Mesenchymal stem cell (in vitro differentiated cells and primary cell): ENCODE measurements at regions not wholly inside any gene's neighbourhood (a gene's known extent, or its start where the extent isn't known, plus 50 kb on each side); places are given as distances from the start of the nearest gene placed in this dataset.

Experiments
- DNase-seq: peaks from one replicate; pipeline ENCODE4 v3.0.0-alpha.2; 2013
- H2AFZ ChIP-seq: one replicate; pipeline ENCODE4 v1.6.1; 2013; ENCODE audit warnings: low read depth, mild to moderate bottlenecking, control low read depth, inconsistent platforms, low read length, moderate library complexity
- H2AK5ac ChIP-seq: 2 replicates; pipeline ENCODE4 v1.6.1; 2013; ENCODE audit warnings: low read length, moderate library complexity, mild to moderate bottlenecking, inconsistent platforms; ENCODE audit not compliant: severe bottlenecking
- H2BK120ac ChIP-seq: one replicate; pipeline ENCODE4 v1.6.1; 2013; ENCODE audit warnings: low read depth, mild to moderate bottlenecking, inconsistent platforms, low read length, moderate library complexity
- H2BK12ac ChIP-seq, 2 experiments: one replicate each; pipeline ENCODE4 v1.6.1; 2013; ENCODE audit warnings: inconsistent platforms in 2 of 2, low read length in 2 of 2, mild to moderate bottlenecking in 2 of 2, moderate library complexity in 2 of 2, control low read depth in 1 of 2
- H2BK15ac ChIP-seq: one replicate; pipeline ENCODE4 v1.6.1; 2013; ENCODE audit warnings: mild to moderate bottlenecking, low read depth, inconsistent platforms; ENCODE audit not compliant: poor library complexity, severe bottlenecking
- H2BK5ac ChIP-seq: 2 replicates; pipeline ENCODE4 v1.6.1; 2013; ENCODE audit warnings: low read depth, mild to moderate bottlenecking, low read length, control low read depth, inconsistent platforms; ENCODE audit not compliant: poor library complexity, severe bottlenecking
- H3K14ac ChIP-seq, 2 experiments: one replicate each; pipeline ENCODE4 v1.6.1; 2013; ENCODE audit warnings: inconsistent platforms in 2 of 2, low read length in 2 of 2, control low read depth in 1 of 2, mild to moderate bottlenecking in 1 of 2, moderate library complexity in 1 of 2
- H3K18ac ChIP-seq, 2 experiments: one replicate each; pipeline ENCODE4 v1.6.1; 2013; ENCODE audit warnings: inconsistent platforms in 2 of 2, low read length in 2 of 2, control low read depth in 1 of 2, low read depth in 1 of 2, mild to moderate bottlenecking in 1 of 2
- H3K23ac ChIP-seq, 2 experiments: one replicate each; pipeline ENCODE4 v1.6.1; 2013; ENCODE audit warnings: inconsistent platforms in 2 of 2, low read length in 2 of 2, mild to moderate bottlenecking in 2 of 2, moderate library complexity in 2 of 2, control low read depth in 1 of 2
- H3K27ac ChIP-seq: 2 replicates; pipeline ENCODE4 v1.5.1; 2013; ENCODE audit warnings: mild to moderate bottlenecking, moderate library complexity, low read length, control low read depth, inconsistent platforms; ENCODE audit not compliant: poor library complexity, severe bottlenecking
- H3K27me3 ChIP-seq, 2 experiments: 2 replicates each; pipeline versions ENCODE4 v1.6.1 to v1.7.0; 2013; ENCODE audit warnings: low read length in 2 of 2, mild to moderate bottlenecking in 2 of 2, moderate library complexity in 2 of 2, control low read depth in 1 of 2, inconsistent platforms in 1 of 2; ENCODE audit not compliant: control insufficient read depth in 1 of 2, insufficient read depth in 1 of 2
- H3K36me3 ChIP-seq, 2 experiments: 2 replicates each; pipeline versions ENCODE4 v1.6.1 to v1.7.0; 2013; ENCODE audit warnings: low read length in 2 of 2, control low read depth in 1 of 2, inconsistent platforms in 1 of 2, low read depth in 1 of 2, mild to moderate bottlenecking in 1 of 2; ENCODE audit not compliant: insufficient read depth in 2 of 2, control insufficient read depth in 1 of 2
- H3K4ac ChIP-seq, 2 experiments: one replicate each; pipeline ENCODE4 v1.6.1; 2013; ENCODE audit warnings: inconsistent platforms in 2 of 2, low read length in 2 of 2, mild to moderate bottlenecking in 2 of 2, moderate library complexity in 2 of 2, control low read depth in 1 of 2, low read depth in 1 of 2
- H3K4me1 ChIP-seq: 2 replicates; pipeline ENCODE4 v1.6.1; 2013; ENCODE audit warnings: low read depth, low read length, control low read depth; ENCODE audit not compliant: control insufficient read depth, insufficient read depth
- H3K4me2 ChIP-seq: 2 replicates; pipeline ENCODE4 v1.6.1; 2013; ENCODE audit warnings: low read length, mild to moderate bottlenecking, inconsistent platforms; ENCODE audit not compliant: poor library complexity, severe bottlenecking
- H3K4me3 ChIP-seq, 2 experiments: 2 replicates each; pipeline versions ENCODE4 v1.5.1 to v1.7.0; 2013; ENCODE audit warnings: low read length in 2 of 2, mild to moderate bottlenecking in 2 of 2, control low read depth in 1 of 2, low read depth in 1 of 2; ENCODE audit not compliant: insufficient read depth in 1 of 2
- H3K79me1 ChIP-seq: replicated peaks from 2 replicates; pipeline ENCODE4 v1.6.1; 2013; ENCODE audit warnings: mild to moderate bottlenecking, control low read depth, low read length, inconsistent platforms; ENCODE audit not compliant: poor library complexity, severe bottlenecking
- H3K9ac ChIP-seq: 2 replicates; pipeline ENCODE4 v1.7.0; 2013; ENCODE audit warnings: mild to moderate bottlenecking, low read length, moderate library complexity
- H3K9me3 ChIP-seq: 2 replicates; pipeline ENCODE4 v1.7.0; 2013; ENCODE audit warnings: mild to moderate bottlenecking, low read length; ENCODE audit not compliant: control insufficient read depth
- H4K8ac ChIP-seq: one replicate; pipeline ENCODE4 v1.6.1; 2013; ENCODE audit warnings: inconsistent platforms, mild to moderate bottlenecking, low read length, moderate library complexity
- H4K91ac ChIP-seq: one replicate; pipeline ENCODE4 v1.6.1; 2013; ENCODE audit warnings: mild to moderate bottlenecking, low read length, inconsistent platforms
- WGBS: methylation state at CpG from one replicate; pipeline ENCODE4 v1.1.7; 2013; ENCODE audit warnings: mixed read lengths; 5-methylcytosine and 5-hydroxymethylcytosine counted together

- Histone ChIP-seq H2BK120ac (no peak overlapping the region), H4K8ac (no peak overlapping the region), H2BK5ac (no peak overlapping the region), H3K14ac (no peak overlapping the region), H3K27ac (no peak overlapping the region), H3K18ac (no peak overlapping the region), H3K9me3 (no peaks in the 10 kb centered on the region), H3K27me3 (peaks cover 32 to 41% of the 10 kb centered on the region in 2 experiments), H3K4ac (no peak overlapping the region), H2AK5ac (no peak overlapping the region), H3K4me1 (no peaks in the 10 kb centered on the region), H3K23ac (no peak overlapping the region), H3K4me2 (no peak overlapping the region), H2BK15ac (no peak overlapping the region), H3K9ac (no peak overlapping the region), H2AFZ (no peak overlapping the region), H3K36me3 (no peaks in the 10 kb centered on the region), H3K4me3 (no peak overlapping the region), H4K91ac (no peak overlapping the region), H3K79me1 (no peaks in the 10 kb centered on the region), H2BK12ac (no peak overlapping the region)
- 17% methylated on average over 8 of the region's 8 CpGs for WGBS
- DNase-seq = peak; percentile 61
Measured at GRCh38 chr11:33970984-33971466, 79.1 kb upstream of the LMO2 start.

GRCh38 chr11:33967451-33967850 lies 75.6 kb upstream of the LMO2 start:
- Histone ChIP-seq H3K23ac (no peak overlapping the region), H4K91ac (no peak overlapping the region), H3K79me1 (no peaks in the 10 kb centered on the region), H3K14ac (no peak overlapping the region), H3K27ac (no peak overlapping the region), H3K4ac (no peak overlapping the region), H4K8ac (no peak overlapping the region), H3K18ac (no peak overlapping the region), H3K9ac (no peak overlapping the region), H3K4me1 (no peaks in the 10 kb centered on the region), H3K27me3 (peaks cover 21 to 27% of the 10 kb centered on the region in 2 experiments), H2BK120ac (no peak overlapping the region), H3K4me3 (no peak overlapping the region), H2BK15ac (no peak overlapping the region), H2BK5ac (no peak overlapping the region), H2AK5ac (no peak overlapping the region), H2BK12ac (no peak overlapping the region), H3K4me2 (no peak overlapping the region), H3K36me3 (no peaks in the 10 kb centered on the region), H2AFZ (no peak overlapping the region), H3K9me3 (no peaks in the 10 kb centered on the region)
- WGBS = 87% methylated on average over 6 of the region's 6 CpGs
- DNase-seq = no peak

- 78% methylated on average over 1 of the region's 1 CpG for whole genome bisulfite sequencing
Measured at GRCh38 chr11:33965032-33965431, 73.2 kb upstream of the LMO2 start.

GRCh38 chr11:33959855-33960400 lies 68.1 kb upstream of the LMO2 start:
- Histone ChIP-seq H3K36me3 (no peaks in the 10 kb centered on the region), H3K4me1 (no peaks in the 10 kb centered on the region), H4K91ac (no peak overlapping the region), H2AFZ (no peak overlapping the region), H4K8ac (no peak overlapping the region), H3K27ac (no peak overlapping the region), H2BK12ac (no peak overlapping the region), H3K79me1 (no peaks in the 10 kb centered on the region), H3K23ac (no peak overlapping the region), H3K4me2 (no peak overlapping the region), H2BK5ac (no peak overlapping the region), H2BK120ac (no peak overlapping the region), H2AK5ac (no peak overlapping the region), H3K27me3 (peaks cover 17 to 43% of the 10 kb centered on the region in 2 experiments), H3K18ac (no peak overlapping the region), H2BK15ac (no peak overlapping the region), H3K14ac (no peak overlapping the region), H3K9me3 (no peaks in the 10 kb centered on the region), H3K9ac (no peak overlapping the region), H3K4me3 (no peak overlapping the region), H3K4ac (no peak overlapping the region)
- 100% methylated on average over 2 of the region's 3 CpGs for WGBS
- no peak for DNase-seq

More at GRCh38 chr11:33965032-33965431, 73.2 kb upstream of the LMO2 start:
- Histone ChIP-seq H2BK120ac (no peak overlapping the region), H3K4me2 (no peak overlapping the region), H3K79me1 (no peaks in the 10 kb centered on the region), H3K23ac (no peak overlapping the region), H3K14ac (no peak overlapping the region), H4K8ac (no peak overlapping the region), H3K4me1 (no peaks in the 10 kb centered on the region), H3K18ac (no peak overlapping the region), H3K9me3 (no peaks in the 10 kb centered on the region), H2BK12ac (no peak overlapping the region), H3K36me3 (no peaks in the 10 kb centered on the region), H2BK15ac (no peak overlapping the region), H2BK5ac (no peak overlapping the region), H4K91ac (no peak overlapping the region), H3K27me3 (peaks cover 29 to 34% of the 10 kb centered on the region in 2 experiments), H3K4ac (no peak overlapping the region), H2AFZ (no peak overlapping the region), H3K27ac (no peak overlapping the region), H2AK5ac (no peak overlapping the region), H3K9ac (no peak overlapping the region), H3K4me3 (no peak overlapping the region)
- no peak for DNase-seq
